SK-N-SH treated with all-trans-retinoic acid at 6 μM for 48 hours (cell line): ENCODE measurements at regions not wholly inside any gene's neighbourhood (a gene's known extent, or its start where the extent isn't known, plus 50 kb on each side); places are given as distances from the start of the nearest gene placed in this dataset.

Experiments used
- ATAC-seq: fragments of 200-7000 bp; cut with Tn5 transposase; 3 replicates; pipeline ENCODE4 v1.9.1; 2020; ENCODE audit warnings: mild to moderate bottlenecking, moderate library complexity
- ARNTL ChIP-seq: fragments of 450-650 bp; formaldehyde crosslinking; IDR thresholded peaks from 2 replicates; pipeline ENCODE4 v1.5.0; 2020; ENCODE audit warnings: low read depth, mild to moderate bottlenecking, moderate library complexity, borderline replicate concordance
- BACH2 ChIP-seq: fragments of 250-450 bp; sonication (Bioruptor Pico); IDR thresholded peaks from 2 replicates; pipeline ENCODE4 v1.9.0; 2021; ENCODE audit warnings: mild to moderate bottlenecking, borderline replicate concordance
- CSDC2 ChIP-seq: fragments of 250-450 bp; sonication (Bioruptor Pico); IDR thresholded peaks from 2 replicates; pipeline ENCODE4 v1.5.0; 2020; ENCODE audit warnings: mild to moderate bottlenecking, moderate library complexity
- GLIS3 ChIP-seq: fragments of 250-450 bp; sonication (Bioruptor Pico); IDR thresholded peaks from 2 replicates; pipeline ENCODE4 v1.5.0; 2020; ENCODE audit warnings: mild to moderate bottlenecking, moderate library complexity
- ISL1 ChIP-seq: fragments of 250-450 bp; sonication (Bioruptor Pico); IDR thresholded peaks from 2 replicates; pipeline ENCODE4 v2.1.2; 2022; ENCODE audit warnings: mild to moderate bottlenecking, moderate library complexity
- OSR1 ChIP-seq: fragments of 250-450 bp; sonication (Bioruptor Pico); IDR thresholded peaks from 2 replicates; pipeline ENCODE4 v1.8.0; 2022; ENCODE audit warnings: moderate library complexity, mild to moderate bottlenecking, inconsistent platforms
- PATZ1 ChIP-seq: fragments of 250-450 bp; sonication (Bioruptor Pico); IDR thresholded peaks from 2 replicates; pipeline ENCODE4 v1.8.0; 2020; ENCODE audit warnings: mild to moderate bottlenecking, moderate library complexity, borderline replicate concordance
- POU6F1 ChIP-seq: fragments of 250-450 bp; sonication (Bioruptor Pico); IDR thresholded peaks from 2 replicates; pipeline ENCODE4 v1.8.0; 2021; ENCODE audit warnings: low read depth, mild to moderate bottlenecking, moderate library complexity, borderline replicate concordance
- PPARA ChIP-seq: fragments of 250-450 bp; sonication (Bioruptor Pico); IDR thresholded peaks from 2 replicates; pipeline ENCODE4 v1.5.0; 2020; ENCODE audit warnings: mild to moderate bottlenecking, borderline replicate concordance
- RARB ChIP-seq: fragments of 250-450 bp; sonication (Bioruptor Pico); IDR thresholded peaks from 2 replicates; pipeline ENCODE4 v1.8.0; 2021; ENCODE audit warnings: mild to moderate bottlenecking, moderate library complexity
- SNAI2 ChIP-seq: fragments of 250-450 bp; sonication (Bioruptor Pico); IDR thresholded peaks from 2 replicates; pipeline ENCODE4 v1.5.0; 2020; ENCODE audit warnings: mild to moderate bottlenecking, moderate library complexity
- TCF4 ChIP-seq: fragments of 250-450 bp; sonication (Bioruptor Pico); IDR thresholded peaks from 2 replicates; pipeline ENCODE4 v1.8.0; 2021; ENCODE audit warnings: mild to moderate bottlenecking, moderate library complexity, borderline replicate concordance
- TOX ChIP-seq: fragments of 250-450 bp; sonication (Bioruptor Pico); IDR thresholded peaks from 2 replicates; pipeline ENCODE4 v1.8.0; 2021; ENCODE audit warnings: mild to moderate bottlenecking, moderate library complexity, borderline replicate concordance
- ZC3H10 ChIP-seq: fragments of 250-450 bp; sonication (Bioruptor Pico); IDR thresholded peaks from 2 replicates; pipeline ENCODE4 v1.5.1; 2021; ENCODE audit warnings: mild to moderate bottlenecking, moderate library complexity
- ZFP3 ChIP-seq: fragments of 250-450 bp; sonication (Bioruptor Pico); IDR thresholded peaks from 2 replicates; pipeline ENCODE4 v1.5.0; 2020; ENCODE audit warnings: mild to moderate bottlenecking, moderate library complexity
- ZFP30 ChIP-seq: fragments of 450-650 bp; formaldehyde crosslinking; IDR thresholded peaks from 2 replicates; pipeline ENCODE4 v1.5.0; 2022; ENCODE audit warnings: mild to moderate bottlenecking, moderate library complexity
- ZNF565 ChIP-seq: fragments of 450-650 bp; formaldehyde crosslinking; conservative IDR thresholded peaks from 2 replicates; pipeline ENCODE4 v1.5.0; 2020; ENCODE audit warnings: low read depth, mild to moderate bottlenecking, moderate library complexity
- ZNF70 ChIP-seq: fragments of 450-650 bp; formaldehyde crosslinking; IDR thresholded peaks from 2 replicates; pipeline ENCODE4 v1.5.0; 2020; ENCODE audit warnings: mild to moderate bottlenecking, moderate library complexity
- ZNF8 ChIP-seq: fragments of 450-650 bp; formaldehyde crosslinking; IDR thresholded peaks from 2 replicates; pipeline ENCODE4 v1.5.0; 2020; ENCODE audit warnings: mild to moderate bottlenecking, moderate library complexity
- TF ChIP-seq, protein P1 (sequence below): fragments of 250-450 bp; sonication (Bioruptor Pico); IDR thresholded peaks from 2 replicates; pipeline ENCODE4 v1.5.1; 2020; ENCODE audit warnings: low read depth, mild to moderate bottlenecking, moderate library complexity
- TF ChIP-seq, protein P2 (sequence below): fragments of 250-450 bp; sonication (Bioruptor Pico); IDR thresholded peaks from 2 replicates; pipeline ENCODE4 v1.5.0; 2020; ENCODE audit warnings: mild to moderate bottlenecking, moderate library complexity

GRCh38 chr15:53108319-53108718 is 318.2 kb upstream of the ONECUT1 start:
- ATAC-seq: no peak

DNA sequence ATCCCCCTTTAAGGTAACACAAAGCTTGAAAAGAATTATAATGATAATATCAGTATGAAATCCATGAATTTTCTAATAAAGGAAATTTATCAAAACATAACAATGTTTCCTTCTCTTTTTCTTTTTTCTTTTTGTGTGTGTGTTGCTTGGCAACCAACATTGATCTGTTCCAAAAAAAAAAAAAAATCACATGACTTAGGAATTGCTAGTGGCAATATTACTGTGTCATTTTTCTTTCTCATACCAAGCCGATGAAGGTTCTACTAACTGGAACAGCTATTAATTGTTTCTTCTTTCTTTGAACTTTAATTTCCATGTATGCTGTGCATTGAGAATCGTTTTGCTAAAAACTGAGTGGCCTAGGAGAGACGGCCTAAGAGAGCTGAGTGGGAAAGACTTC is 317.7 kb upstream of the ONECUT1 start:
- ATAC-seq: no peak
- TF ChIP-seq, protein P1, sequence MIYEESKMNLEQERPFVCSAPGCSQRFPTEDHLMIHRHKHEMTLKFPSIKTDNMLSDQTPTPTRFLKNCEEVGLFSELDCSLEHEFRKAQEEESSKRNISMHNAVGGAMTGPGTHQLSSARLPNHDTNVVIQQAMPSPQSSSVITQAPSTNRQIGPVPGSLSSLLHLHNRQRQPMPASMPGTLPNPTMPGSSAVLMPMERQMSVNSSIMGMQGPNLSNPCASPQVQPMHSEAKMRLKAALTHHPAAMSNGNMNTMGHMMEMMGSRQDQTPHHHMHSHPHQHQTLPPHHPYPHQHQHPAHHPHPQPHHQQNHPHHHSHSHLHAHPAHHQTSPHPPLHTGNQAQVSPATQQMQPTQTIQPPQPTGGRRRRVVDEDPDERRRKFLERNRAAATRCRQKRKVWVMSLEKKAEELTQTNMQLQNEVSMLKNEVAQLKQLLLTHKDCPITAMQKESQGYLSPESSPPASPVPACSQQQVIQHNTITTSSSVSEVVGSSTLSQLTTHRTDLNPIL (CRISPR knock-in tag): no peak
- TF ChIP-seq ZNF565 (no peak), BACH2 (CRISPR knock-in tag) (no peak), ZFP3 (no peak), ZFP30 (no peak), PPARA (CRISPR knock-in tag) (no peak), TOX (CRISPR knock-in tag) (no peak), ISL1 (no peak), PATZ1 (CRISPR knock-in tag) (no peak), POU6F1 (no peak), CSDC2 (CRISPR knock-in tag) (no peak), TCF4 (CRISPR knock-in tag) (no peak), ZNF70 (CRISPR knock-in tag) (no peak), SNAI2 (CRISPR knock-in tag) (no peak), OSR1 (CRISPR knock-in tag) (no peak), GLIS3 (CRISPR knock-in tag) (no peak), ZC3H10 (CRISPR knock-in tag) (no peak), ZNF8 (no peak), ARNTL (CRISPR knock-in tag) (no peak)
- TF ChIP-seq, protein P2, sequence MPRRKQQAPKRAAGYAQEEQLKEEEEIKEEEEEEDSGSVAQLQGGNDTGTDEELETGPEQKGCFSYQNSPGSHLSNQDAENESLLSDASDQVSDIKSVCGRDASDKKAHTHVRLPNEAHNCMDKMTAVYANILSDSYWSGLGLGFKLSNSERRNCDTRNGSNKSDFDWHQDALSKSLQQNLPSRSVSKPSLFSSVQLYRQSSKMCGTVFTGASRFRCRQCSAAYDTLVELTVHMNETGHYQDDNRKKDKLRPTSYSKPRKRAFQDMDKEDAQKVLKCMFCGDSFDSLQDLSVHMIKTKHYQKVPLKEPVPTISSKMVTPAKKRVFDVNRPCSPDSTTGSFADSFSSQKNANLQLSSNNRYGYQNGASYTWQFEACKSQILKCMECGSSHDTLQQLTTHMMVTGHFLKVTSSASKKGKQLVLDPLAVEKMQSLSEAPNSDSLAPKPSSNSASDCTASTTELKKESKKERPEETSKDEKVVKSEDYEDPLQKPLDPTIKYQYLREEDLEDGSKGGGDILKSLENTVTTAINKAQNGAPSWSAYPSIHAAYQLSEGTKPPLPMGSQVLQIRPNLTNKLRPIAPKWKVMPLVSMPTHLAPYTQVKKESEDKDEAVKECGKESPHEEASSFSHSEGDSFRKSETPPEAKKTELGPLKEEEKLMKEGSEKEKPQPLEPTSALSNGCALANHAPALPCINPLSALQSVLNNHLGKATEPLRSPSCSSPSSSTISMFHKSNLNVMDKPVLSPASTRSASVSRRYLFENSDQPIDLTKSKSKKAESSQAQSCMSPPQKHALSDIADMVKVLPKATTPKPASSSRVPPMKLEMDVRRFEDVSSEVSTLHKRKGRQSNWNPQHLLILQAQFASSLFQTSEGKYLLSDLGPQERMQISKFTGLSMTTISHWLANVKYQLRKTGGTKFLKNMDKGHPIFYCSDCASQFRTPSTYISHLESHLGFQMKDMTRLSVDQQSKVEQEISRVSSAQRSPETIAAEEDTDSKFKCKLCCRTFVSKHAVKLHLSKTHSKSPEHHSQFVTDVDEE (CRISPR knock-in tag): no peak

More at GRCh38 chr15:53108319-53108718, 318.2 kb upstream of the ONECUT1 start:
- no peak for TF ChIP-seq ARNTL (CRISPR knock-in tag)
- no peak for TF ChIP-seq ISL1
- no peak for TF ChIP-seq ZNF8
- no peak for TF ChIP-seq ZNF565
- TF ChIP-seq ZNF70 (CRISPR knock-in tag): no peak
- no peak for TF ChIP-seq TCF4 (CRISPR knock-in tag)
- TF ChIP-seq, protein P2 (CRISPR knock-in tag): no peak
- no peak for TF ChIP-seq CSDC2 (CRISPR knock-in tag)
- no peak for TF ChIP-seq RARB (CRISPR knock-in tag)
